HG03469 (cell line): ENCODE measurements at regions not wholly inside any gene's neighbourhood (a gene's known extent, or its start where the extent isn't known, plus 50 kb on each side); places are given as distances from the start of the nearest gene placed in this dataset.

Experiments
- ATAC-seq: cut with Tn5 transposase; IDR thresholded peaks from one replicate; pipeline ENCODE4 v1.9.1; 2021; ENCODE audit warnings: mild to moderate bottlenecking, moderate library complexity, moderate number of reproducible peaks; ENCODE audit not compliant: unreplicated experiment

DNA sequence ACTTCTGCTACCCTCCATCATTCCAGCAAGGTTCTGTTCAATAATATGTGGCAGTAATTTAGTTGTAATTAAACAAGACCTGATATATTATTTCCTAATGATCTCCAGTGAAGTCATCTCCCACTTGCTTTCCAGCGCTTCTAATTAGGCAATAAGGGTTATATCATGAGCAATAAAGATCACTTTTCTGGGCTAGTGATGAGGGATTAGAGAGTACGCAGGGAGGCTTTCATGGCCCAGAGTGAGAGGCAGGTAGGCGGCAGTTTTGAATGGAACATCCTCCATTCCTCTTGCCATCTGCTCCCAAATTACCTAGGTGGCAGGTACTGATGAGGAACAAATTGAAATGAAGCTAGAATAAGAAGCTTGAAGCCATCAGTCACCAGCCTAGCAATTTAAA, 358.1 kb upstream of the SYT4 start:
- ATAC-seq: no peak

GRCh38 chr18:43642727-43643330, 365.5 kb upstream of the SYT4 start:
- ATAC-seq: no peak

DNA sequence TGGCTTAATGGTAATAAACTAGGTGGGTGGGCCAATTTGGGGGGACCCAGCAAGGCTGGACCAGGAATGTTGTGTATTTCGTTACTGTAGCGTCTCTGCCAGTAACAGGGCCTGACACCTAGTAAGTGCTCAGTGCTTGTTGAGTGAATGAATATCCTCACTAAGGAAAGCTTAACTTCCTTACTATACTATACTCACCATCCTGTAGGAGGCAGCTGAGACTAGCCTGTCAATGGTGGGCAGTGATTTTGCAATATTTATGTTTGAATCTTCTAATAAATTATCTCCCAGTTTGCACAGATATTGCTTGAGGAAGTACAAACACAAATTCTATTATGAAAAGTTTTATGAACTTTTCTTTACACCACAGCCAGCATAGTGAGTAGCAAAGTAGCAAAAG, 370.7 kb upstream of the SYT4 start:
- no peak for ATAC-seq

- no peak for ATAC-seq
Observed at GRCh38 chr18:43649649-43650357, 372.5 kb upstream of the SYT4 start.

- no peak for ATAC-seq
Observed at GRCh38 chr18:43650426-43650825, 373.1 kb upstream of the SYT4 start.

GRCh38 chr18:43651057-43651456, 373.8 kb upstream of the SYT4 start:
- ATAC-seq: no peak

- ATAC-seq: no peak
Observed at GRCh38 chr18:43656547-43656946, 379.3 kb upstream of the SYT4 start.

DNA sequence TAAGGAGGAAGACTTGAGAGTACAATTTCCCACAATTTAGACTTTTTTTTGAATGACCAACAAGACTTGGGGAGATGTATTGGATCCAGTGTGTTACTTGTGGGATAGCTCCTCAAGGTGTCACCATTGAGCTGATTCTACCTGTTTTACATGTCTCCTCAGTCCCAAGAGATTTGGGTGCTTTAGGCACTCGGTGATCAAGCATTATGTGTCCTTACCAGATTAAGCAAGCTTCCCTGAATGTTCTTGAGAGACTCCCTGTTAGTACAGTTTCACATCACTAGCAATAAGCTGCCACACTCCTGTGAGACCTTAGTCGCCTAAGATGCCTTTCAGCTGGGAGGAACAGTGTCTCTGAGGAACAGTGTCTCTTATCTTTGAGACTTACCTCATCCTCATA, 384.3 kb upstream of the SYT4 start:
- no peak for ATAC-seq

DNA sequence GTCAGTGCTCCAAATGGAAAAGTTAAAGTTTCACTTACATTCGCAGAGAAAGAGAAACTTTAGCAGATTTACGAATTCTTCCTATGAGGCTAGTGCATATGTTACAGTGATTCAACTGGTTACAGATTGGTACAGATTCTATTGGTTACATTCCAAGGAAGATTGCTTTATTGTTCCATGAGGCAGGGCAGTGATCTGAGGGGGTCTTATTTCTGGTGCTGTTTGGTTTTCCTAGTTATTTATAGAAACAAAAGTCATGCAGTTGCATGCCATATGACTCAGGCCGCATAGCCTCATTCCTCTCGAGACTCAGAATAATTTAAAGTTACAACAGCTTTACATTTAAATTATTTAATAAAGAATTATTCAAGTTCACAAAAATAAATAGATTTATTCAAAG, 385.4 kb upstream of the SYT4 start:
- ATAC-seq: no peak

GRCh38 chr18:43663159-43663558, 385.9 kb upstream of the SYT4 start:
- ATAC-seq: no peak

DNA sequence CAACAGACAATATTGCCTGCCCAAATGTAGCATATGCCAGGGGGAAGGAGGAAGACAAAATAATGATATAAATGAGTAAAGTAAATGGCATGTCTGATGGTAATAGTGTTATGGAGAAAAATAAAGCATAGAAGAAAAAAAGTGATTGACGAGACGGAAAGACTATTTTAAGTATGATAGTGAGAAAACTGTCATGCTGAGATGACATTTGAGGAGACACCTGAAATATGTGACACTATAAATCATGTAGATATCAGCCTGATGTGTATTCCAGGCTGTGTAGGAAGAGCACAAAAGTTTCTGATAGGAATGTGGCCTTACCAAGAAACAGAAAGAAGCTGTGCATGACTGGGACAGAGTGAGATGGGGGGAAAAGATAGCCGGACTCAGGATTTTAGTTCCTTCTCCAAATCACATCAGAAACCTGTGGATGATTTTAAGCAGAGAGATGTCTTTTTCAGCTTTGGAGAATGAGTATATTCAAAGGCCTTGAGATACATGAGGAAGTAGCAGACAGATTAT, 387.3 kb upstream of the SYT4 start:
- ATAC-seq: no peak

GRCh38 chr18:43665105-43665788, 388.0 kb upstream of the SYT4 start:
- no peak for ATAC-seq

DNA sequence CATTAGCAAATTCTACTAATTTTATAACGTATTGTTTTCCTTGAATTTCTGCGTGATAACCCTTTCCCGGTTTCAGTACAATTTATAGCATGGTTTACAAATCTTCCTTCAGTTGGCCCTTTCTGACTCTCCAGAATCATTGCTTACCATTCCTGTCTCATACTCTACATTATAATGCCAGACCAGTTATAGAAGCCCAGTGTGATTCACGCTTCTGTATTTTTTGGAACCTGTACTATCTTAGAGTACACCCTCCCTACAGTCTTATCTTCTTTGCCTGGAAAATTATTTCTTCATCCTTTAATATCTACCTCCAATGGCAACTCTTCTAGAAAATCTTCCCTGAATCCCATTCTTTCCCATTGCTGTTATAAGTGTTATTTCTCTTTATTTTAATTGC, 391.6 kb upstream of the SYT4 start:
- ATAC-seq: no peak

GRCh38 chr18:43671431-43671830, 394.1 kb upstream of the SYT4 start:
- no peak for ATAC-seq

DNA sequence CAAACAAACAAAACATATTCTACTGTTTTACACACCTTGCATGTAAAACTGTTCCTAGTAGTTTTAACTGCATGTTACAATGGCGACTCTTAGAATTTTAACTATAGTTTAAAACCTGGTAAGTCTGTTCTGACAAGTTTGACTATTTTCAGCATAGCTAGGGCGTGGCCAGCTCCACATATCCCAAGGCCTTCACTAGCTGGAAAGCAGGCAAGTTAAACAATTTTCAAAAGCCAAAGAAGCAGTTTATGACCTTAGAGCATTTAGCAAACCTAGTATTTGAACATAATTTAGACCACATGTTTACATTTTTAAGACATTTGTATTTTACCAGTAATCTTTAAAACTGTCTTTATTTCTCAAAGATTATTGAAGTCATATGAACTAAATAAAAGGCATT, 402.8 kb upstream of the SYT4 start:
- no peak for ATAC-seq

DNA sequence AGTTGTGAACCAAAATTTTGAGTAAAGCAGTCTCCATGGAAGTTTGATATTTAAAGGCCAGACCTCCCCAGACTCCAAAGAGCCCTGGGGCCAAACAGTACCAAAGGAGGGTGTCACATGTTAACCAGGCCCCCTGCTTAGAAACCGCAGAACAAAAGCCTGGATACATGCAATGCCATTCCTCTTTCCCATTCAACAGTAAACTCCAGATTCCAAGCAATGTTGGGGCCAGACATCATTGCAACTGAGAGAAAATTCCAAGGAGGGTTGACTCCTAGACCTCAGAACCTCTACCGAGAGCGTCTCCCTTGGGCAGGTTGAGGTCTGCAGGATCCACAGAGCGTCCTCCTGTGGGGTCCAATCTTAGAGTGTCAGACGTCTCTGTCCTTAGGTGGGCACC, 404.4 kb upstream of the SYT4 start:
- no peak for ATAC-seq

DNA sequence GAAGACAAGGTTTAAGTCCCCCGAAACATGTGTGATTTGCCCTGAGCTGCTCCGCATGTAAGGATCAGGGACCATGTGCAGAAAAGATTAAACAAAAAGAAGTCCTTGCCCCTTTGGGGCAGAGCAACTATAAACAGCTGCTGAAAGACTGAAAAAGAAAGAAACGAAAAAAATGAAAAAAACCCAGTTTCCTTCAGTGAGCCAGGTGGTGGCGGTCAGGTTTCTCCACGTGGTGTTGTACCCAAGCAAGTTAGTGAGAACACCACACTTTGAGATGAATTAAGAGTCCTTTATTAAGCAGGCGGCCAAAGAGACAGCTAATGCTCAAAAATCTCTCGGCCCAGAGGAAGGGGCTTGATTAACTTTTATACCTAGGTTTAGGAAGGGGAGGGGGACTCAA, 404.9 kb upstream of the SYT4 start:
- no peak for ATAC-seq

DNA sequence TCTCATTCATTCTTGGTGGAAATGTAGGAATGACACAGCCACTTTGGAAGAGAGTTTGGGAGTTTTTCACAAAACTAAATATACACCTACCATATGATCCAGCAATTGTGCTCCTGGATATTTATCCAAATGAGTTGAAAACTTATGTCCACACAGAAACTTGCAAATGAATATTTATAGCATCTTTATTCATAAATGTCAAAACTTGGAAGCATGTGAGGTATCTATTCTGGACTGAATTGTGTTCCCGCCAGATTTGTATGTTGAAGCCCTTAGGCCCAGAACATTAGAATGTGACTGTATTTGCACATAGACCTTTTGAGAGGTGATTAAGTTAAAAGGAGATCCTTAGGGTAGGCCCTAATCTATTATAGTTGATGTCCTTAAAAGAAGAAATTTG, 409.4 kb upstream of the SYT4 start:
- ATAC-seq: no peak

DNA sequence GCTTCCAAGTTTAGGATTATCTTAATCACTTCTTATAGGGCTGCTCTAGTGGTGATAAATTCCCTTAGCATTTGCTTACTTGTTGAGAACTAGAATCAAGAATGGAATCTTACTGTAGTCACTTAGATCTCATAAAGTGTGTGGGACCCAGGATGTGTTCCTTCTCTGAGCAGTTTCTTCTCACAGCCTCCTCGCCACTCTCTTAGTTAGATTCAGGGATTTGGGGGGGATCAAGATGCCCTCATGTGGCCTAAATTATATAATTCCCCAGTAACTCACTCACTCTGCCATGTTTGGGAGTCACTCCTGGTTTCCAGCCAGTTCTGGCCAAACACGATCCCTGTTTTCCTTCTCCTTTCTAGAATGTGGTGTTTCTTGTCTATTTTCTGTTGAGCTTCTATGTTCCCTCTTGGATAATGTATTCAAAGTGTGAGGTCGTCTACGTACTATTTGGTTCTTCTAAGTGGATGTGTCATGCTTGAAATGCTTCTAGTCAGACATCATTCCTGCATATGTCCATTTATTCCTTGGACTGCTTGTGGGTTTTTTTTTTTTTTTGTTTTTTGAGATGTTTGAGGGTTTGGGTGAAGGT, 414.9 kb upstream of the SYT4 start:
- no peak for ATAC-seq

DNA sequence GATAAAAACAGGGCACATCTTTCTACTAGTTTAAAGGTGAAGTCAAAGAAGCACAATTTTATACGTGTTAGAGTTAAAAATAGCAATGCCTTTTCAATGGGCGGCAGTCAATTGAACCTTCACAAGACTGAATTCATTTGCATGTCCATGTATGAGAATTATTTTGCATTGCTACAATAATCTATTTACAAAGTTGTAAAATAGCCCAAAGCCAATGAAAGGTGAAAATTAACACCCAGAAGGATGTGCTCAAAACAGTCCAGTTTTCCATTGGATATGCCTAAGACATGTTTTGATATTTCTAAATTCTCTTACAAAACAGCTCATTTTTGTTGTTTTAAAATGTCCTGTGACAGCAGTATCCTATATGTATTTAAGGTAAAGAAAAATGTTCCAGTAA, 425.1 kb upstream of the SYT4 start:
- no peak for ATAC-seq

- no peak for ATAC-seq
Observed at GRCh38 chr18:43703050-43703449, 425.8 kb upstream of the SYT4 start.

GRCh38 chr18:43705850-43706249, 428.6 kb upstream of the SYT4 start:
- no peak for ATAC-seq
